B cell (primary cell): ENCODE measurements at regions not wholly inside any gene's neighbourhood (a gene's known extent, or its start where the extent isn't known, plus 50 kb on each side); places are given as distances from the start of the nearest gene placed in this dataset.

ENCODE experiments used
- CTCF ChIP-seq: fragments of 200-600 bp; IDR thresholded peaks from one replicate; pipeline ENCODE4 v1.8.0; 2022; ENCODE audit warnings: antibody characterized with exemption, mild to moderate bottlenecking
- EZH2 ChIP-seq: IDR thresholded peaks from 2 replicates; pipeline ENCODE4 v1.6.1; 2012; ENCODE audit warnings: borderline replicate concordance, low read depth, mild to moderate bottlenecking, moderate library complexity, low read length; ENCODE audit not compliant: insufficient read depth, poor library complexity, severe bottlenecking

- no peak for TF ChIP-seq CTCF
- TF ChIP-seq EZH2: no peak
Observed at GRCh38 chr6:139639507-139639906, 265.1 kb upstream of the CITED2 start.
